Hepatocyte (in vitro differentiated cells): ENCODE measurements at regions not wholly inside any gene's neighbourhood (a gene's known extent, or its start where the extent isn't known, plus 50 kb on each side); places are given as distances from the start of the nearest gene placed in this dataset.

Source experiments
- DNase-seq: peaks from one replicate; pipeline ENCODE4 v3.0.0-alpha.2; 2016; ENCODE audit warnings: low spot score
- H2AFZ ChIP-seq: fragments of 200-600 bp; sonication (generic); 2 replicates; pipeline ENCODE4 v1.6.0; 2016; ENCODE audit warnings: antibody characterized with exemption, mild to moderate bottlenecking
- H3K27ac ChIP-seq: fragments of 200-600 bp; sonication (generic); 2 replicates; pipeline ENCODE4 v1.5.1; 2016; ENCODE audit warnings: mild to moderate bottlenecking
- H3K27me3 ChIP-seq: fragments of 200-600 bp; sonication (generic); 2 replicates; pipeline ENCODE4 v1.6.1; 2016
- H3K36me3 ChIP-seq: fragments of 200-600 bp; sonication (generic); replicated peaks from 2 replicates; pipeline ENCODE4 v1.5.1; 2016; ENCODE audit warnings: low read depth; ENCODE audit not compliant: insufficient read depth
- H3K4me1 ChIP-seq: fragments of 200-600 bp; sonication (generic); 2 replicates; pipeline ENCODE4 v1.5.1; 2016; ENCODE audit warnings: mild to moderate bottlenecking, moderate library complexity; ENCODE audit not compliant: insufficient read depth
- H3K4me2 ChIP-seq: fragments of 200-600 bp; sonication (generic); 2 replicates; pipeline ENCODE4 v1.6.0; 2016
- H3K4me3 ChIP-seq: fragments of 200-600 bp; sonication (generic); 2 replicates; pipeline ENCODE4 v1.5.1; 2016; ENCODE audit warnings: mild to moderate bottlenecking
- H3K79me2 ChIP-seq: fragments of 200-600 bp; sonication (generic); 2 replicates; pipeline ENCODE4 v1.6.0; 2017; ENCODE audit warnings: mild to moderate bottlenecking
- H3K9me2 ChIP-seq: fragments of 200-600 bp; sonication (generic); replicated peaks from 2 replicates; pipeline ENCODE4 v1.6.0; 2017; ENCODE audit warnings: mild to moderate bottlenecking; ENCODE audit not compliant: insufficient read depth
- H3K9me3 ChIP-seq: fragments of 200-600 bp; sonication (generic); 2 replicates; pipeline ENCODE4 v1.5.1; 2016; ENCODE audit warnings: low read depth, mild to moderate bottlenecking
- H4K20me1 ChIP-seq: fragments of 200-600 bp; sonication (generic); 2 replicates; pipeline ENCODE4 v1.6.0; 2016; ENCODE audit warnings: mild to moderate bottlenecking; ENCODE audit not compliant: insufficient read depth, poor library complexity, severe bottlenecking
- EZH2 ChIP-seq: fragments of 200-600 bp; sonication (generic); IDR thresholded peaks from 2 replicates; pipeline ENCODE4 v1.6.1; 2016; ENCODE audit warnings: antibody characterized with exemption, mild to moderate bottlenecking, borderline replicate concordance
- EZH2phosphoT487 ChIP-seq: fragments of 200-600 bp; sonication (generic); IDR thresholded peaks from one replicate; pipeline ENCODE4 v1.6.1; 2018; ENCODE audit warnings: antibody characterized with exemption, mild to moderate bottlenecking, low read depth, moderate library complexity; ENCODE audit not compliant: unreplicated experiment, severe bottlenecking
- WGBS: methylation state at CpG from one replicate; pipeline ENCODE4 v1.1.6; 2016; ENCODE audit warnings: low lambda C conversion rate; ENCODE audit errors: missing lambda C conversion rate; 5-methylcytosine and 5-hydroxymethylcytosine counted together
- TF ChIP-seq, protein P1 (sequence below): fragments of 200-600 bp; sonication (generic); IDR thresholded peaks from 2 replicates; pipeline ENCODE4 v1.5.1; 2016; ENCODE audit warnings: antibody characterized with exemption, mild to moderate bottlenecking; ENCODE audit not compliant: poor library complexity

DNA sequence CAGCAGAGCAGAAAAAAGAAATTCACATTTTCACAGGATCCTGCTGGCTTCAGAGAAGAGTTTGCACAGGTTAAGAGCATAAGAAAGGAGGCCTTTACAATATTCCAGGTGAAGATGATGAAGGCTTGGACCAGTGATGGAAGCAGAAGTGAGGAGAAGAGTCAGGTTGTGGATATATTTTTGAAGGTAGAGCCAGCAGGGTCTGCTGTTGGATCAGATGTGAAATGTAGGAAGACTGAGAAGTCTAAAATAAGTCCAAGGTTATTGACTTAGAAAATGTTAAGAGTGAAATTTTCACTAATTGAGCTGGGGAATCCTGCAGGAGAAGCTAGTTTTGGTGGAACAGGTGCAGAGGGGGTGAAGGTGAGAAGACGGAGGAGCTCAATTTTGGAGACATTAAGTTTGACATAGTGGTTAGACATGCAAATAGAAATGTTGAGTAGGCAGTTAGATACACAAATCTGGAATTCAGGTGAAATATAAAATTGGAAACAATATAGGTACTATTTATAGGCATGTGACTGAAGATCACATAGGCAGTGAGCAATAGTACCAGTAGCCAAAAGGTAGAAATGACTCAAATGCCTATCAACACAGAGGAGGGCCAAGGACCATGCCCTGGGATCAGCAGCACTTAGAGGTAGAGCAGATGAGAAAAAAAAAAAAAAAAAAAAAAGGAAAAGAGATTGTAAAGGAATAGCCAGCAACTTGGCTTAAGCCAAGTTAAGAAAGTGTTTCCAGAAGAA, 252.0 kb downstream of the AASDHPPT start:
- Histone ChIP-seq H3K4me1 (no peaks in the 10 kb centered on the region), H3K27ac (no peak overlapping the region), H3K27me3 (no peaks in the 10 kb centered on the region), H3K79me2 (no peaks in the 10 kb centered on the region), H3K4me3 (no peak overlapping the region), H3K4me2 (no peak overlapping the region), H4K20me1 (no peaks in the 10 kb centered on the region), H3K36me3 (no peaks in the 10 kb centered on the region), H3K9me3 (no peaks in the 10 kb centered on the region), H3K9me2 (no peaks in the 10 kb centered on the region), H2AFZ (no peak overlapping the region)
- TF ChIP-seq, protein P1, sequence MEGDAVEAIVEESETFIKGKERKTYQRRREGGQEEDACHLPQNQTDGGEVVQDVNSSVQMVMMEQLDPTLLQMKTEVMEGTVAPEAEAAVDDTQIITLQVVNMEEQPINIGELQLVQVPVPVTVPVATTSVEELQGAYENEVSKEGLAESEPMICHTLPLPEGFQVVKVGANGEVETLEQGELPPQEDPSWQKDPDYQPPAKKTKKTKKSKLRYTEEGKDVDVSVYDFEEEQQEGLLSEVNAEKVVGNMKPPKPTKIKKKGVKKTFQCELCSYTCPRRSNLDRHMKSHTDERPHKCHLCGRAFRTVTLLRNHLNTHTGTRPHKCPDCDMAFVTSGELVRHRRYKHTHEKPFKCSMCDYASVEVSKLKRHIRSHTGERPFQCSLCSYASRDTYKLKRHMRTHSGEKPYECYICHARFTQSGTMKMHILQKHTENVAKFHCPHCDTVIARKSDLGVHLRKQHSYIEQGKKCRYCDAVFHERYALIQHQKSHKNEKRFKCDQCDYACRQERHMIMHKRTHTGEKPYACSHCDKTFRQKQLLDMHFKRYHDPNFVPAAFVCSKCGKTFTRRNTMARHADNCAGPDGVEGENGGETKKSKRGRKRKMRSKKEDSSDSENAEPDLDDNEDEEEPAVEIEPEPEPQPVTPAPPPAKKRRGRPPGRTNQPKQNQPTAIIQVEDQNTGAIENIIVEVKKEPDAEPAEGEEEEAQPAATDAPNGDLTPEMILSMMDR: no peak
- no peak for TF ChIP-seq EZH2phosphoT487
- 92% methylated on average over 1 of the region's 1 CpG for WGBS
- no peak for DNase-seq

DNA sequence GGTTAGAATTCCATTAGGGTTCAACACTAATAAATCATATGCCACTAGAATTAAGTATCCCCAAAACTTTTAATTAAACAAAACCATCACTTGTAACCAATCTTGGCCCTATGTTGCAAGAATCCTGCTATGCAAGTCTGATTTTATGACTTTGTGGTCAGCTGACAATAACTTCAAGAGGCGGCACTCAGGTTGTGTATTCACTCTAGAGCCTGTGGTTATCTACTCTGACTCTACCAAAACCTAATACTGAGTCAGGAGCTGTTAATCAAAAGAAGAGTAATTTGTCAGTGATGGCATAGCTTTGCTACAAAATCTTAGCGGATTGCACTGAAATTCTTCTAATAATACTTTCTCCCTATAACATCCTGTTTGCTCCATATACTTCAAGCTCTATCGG, 253.7 kb downstream of the AASDHPPT start:
- H4K20me1 ChIP-seq: no peaks in the 10 kb centered on the region
- H3K4me3 ChIP-seq: no peak overlapping the region
- H3K4me1 ChIP-seq: no peaks in the 10 kb centered on the region
- H2AFZ ChIP-seq: no peak overlapping the region
- DNase-seq: no peak
- no peaks in the 10 kb centered on the region for H3K9me3 ChIP-seq
- TF ChIP-seq EZH2 (no peak), EZH2phosphoT487 (no peak)
- TF ChIP-seq, protein P1: no peak
- H3K79me2 ChIP-seq: no peaks in the 10 kb centered on the region
- no peaks in the 10 kb centered on the region for H3K36me3 ChIP-seq
- H3K27ac ChIP-seq: no peak overlapping the region
- 86% methylated on average over 3 of the region's 3 CpGs for WGBS
- no peaks in the 10 kb centered on the region for H3K9me2 ChIP-seq
- H3K27me3 ChIP-seq: no peaks in the 10 kb centered on the region
- H3K4me2 ChIP-seq: no peak overlapping the region

GRCh38 chr11:106333678-106334077, 256.2 kb downstream of the AASDHPPT start:
- H3K4me3 ChIP-seq: no peak overlapping the region
- H3K9me2 ChIP-seq: no peaks in the 10 kb centered on the region
- WGBS: 92% methylated on average over 2 of the region's 2 CpGs
- H3K4me2 ChIP-seq: no peak overlapping the region
- no peaks in the 10 kb centered on the region for H3K4me1 ChIP-seq
- H3K79me2 ChIP-seq: no peaks in the 10 kb centered on the region
- H2AFZ ChIP-seq: no peak overlapping the region
- H3K27me3 ChIP-seq: no peaks in the 10 kb centered on the region
- H3K27ac ChIP-seq: no peak overlapping the region
- no peak for TF ChIP-seq EZH2phosphoT487
- no peak for TF ChIP-seq EZH2
- TF ChIP-seq, protein P1: no peak
- no peak for DNase-seq
- no peaks in the 10 kb centered on the region for H4K20me1 ChIP-seq
- no peaks in the 10 kb centered on the region for H3K36me3 ChIP-seq
- no peaks in the 10 kb centered on the region for H3K9me3 ChIP-seq

DNA sequence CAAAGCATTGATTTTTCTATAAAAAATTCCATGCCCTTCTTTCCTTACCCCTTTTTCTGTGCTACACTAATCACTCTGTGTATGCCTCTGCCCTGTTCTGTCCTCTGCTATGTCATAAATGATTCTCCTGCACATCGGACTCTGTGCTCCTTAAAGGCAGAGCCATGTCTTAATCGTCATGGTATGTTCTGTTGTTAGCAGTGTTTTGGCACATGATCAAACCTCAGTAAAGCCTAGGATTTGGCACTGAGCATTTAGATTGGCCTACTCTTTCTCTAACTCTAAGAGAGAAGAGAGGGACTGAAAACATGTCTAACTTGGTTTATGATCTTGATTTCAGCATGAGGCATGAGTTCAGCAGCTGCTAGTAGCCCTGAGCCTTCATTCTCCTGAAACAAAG, 266.9 kb downstream of the AASDHPPT start:
- peak; percentile 51 for DNase-seq
- no peaks in the 10 kb centered on the region for H3K27me3 ChIP-seq
- H4K20me1 ChIP-seq: no peaks in the 10 kb centered on the region
- H3K79me2 ChIP-seq: no peaks in the 10 kb centered on the region
- no peaks in the 10 kb centered on the region for H3K36me3 ChIP-seq
- H3K27ac ChIP-seq: no peak overlapping the region
- no peak overlapping the region for H2AFZ ChIP-seq
- WGBS: 45% methylated on average over 2 of the region's 2 CpGs
- H3K9me3 ChIP-seq: no peaks in the 10 kb centered on the region
- peaks cover 3% of the 10 kb centered on the region for H3K4me1 ChIP-seq
- no peak overlapping the region for H3K4me3 ChIP-seq
- no peaks in the 10 kb centered on the region for H3K9me2 ChIP-seq
- no peak for TF ChIP-seq EZH2phosphoT487
- TF ChIP-seq EZH2: no peak
- TF ChIP-seq, protein P1: no peak
- H3K4me2 ChIP-seq: no peak overlapping the region
